HG02852 (cell line): ENCODE measurements at regions not wholly inside any gene's neighbourhood (a gene's known extent, or its start where the extent isn't known, plus 50 kb on each side); places are given as distances from the start of the nearest gene placed in this dataset.

Experiments used
- ATAC-seq: cut with Tn5 transposase; IDR thresholded peaks from one replicate; pipeline ENCODE4 v1.9.1; 2021; ENCODE audit warnings: mild to moderate bottlenecking, moderate library complexity; ENCODE audit not compliant: unreplicated experiment

DNA sequence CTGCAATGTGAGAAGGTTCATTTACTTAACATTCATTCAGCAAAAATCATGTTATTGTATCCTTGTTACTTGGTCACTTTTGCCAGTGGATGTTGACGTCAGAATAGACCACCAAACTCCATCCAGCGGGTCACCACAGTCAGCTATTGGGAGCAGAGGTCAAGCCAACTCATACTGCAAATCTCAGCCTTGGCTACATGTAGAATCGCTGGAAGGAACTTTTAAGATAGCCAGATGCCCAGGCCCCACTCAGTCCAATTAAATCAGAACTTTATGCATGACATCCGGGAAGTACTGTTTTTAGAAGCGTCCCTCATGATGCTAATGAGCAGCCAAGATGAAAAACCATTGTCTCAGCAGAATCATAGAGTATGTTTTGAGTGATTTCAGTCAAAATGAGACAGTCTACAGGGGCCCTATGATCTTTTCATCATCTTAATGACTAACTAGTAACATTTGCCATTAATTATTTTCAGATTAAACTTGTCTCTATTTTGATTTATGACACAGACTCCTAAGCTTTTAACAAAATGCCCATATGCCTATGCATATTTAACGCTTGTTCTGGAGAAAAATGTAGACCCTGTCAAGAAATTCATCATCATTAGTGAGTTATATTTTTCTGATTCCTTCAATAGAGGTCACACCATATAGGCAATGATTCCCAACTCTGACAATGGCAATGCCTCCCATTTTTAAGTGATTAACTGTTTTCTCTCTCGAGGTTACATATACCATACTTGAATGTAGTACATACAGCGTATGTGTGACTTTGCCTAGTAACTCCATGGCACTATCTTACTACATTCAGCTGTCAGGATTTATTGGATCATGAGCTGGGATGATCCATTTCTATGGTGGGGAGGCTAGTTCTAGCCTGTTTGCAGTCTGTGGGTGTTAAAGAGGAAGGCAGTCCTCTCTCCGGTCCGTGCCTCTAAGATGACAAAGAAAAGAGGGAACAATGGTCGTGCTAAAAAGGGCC is 63.7 kb upstream of the CCBE1 start:
- no peak for ATAC-seq

DNA sequence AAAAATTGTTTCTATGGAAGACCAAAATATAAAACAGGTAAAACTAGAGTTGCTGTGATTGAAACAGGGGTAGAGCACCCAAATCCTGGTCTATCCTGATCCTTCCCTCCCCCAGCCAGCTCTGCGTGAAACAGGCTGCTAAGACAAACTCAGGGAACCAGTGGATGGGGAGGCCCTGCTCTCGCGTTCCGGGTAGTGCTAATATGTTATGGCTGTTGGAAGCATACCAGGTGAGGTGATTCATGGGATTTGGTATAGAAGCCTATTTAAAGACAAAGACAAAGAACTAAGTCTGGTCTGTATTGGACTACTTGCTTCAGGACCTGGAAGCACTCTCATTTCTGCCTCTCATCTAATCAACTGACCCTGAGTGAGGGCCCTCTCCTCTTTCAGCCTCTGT is 63.0 kb upstream of the CCBE1 start:
- no peak for ATAC-seq

DNA sequence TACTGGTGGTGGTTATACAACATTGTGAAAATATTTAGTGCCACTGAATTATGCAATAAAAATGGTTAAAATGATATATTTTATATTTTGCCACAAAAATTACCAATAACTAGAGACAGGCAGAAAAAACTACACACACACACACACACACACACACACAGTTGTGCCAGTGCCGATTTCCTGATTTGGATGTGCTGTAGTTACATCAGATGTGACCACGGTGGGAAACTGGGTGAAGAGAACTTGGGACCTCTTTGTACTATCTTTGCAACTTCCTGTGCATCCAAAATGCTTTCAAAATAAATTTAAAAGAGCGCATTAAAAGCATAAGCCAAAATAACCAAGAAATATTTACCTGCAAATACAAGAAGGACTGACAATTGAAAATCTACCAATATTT is 61.6 kb upstream of the CCBE1 start:
- no peak for ATAC-seq

DNA sequence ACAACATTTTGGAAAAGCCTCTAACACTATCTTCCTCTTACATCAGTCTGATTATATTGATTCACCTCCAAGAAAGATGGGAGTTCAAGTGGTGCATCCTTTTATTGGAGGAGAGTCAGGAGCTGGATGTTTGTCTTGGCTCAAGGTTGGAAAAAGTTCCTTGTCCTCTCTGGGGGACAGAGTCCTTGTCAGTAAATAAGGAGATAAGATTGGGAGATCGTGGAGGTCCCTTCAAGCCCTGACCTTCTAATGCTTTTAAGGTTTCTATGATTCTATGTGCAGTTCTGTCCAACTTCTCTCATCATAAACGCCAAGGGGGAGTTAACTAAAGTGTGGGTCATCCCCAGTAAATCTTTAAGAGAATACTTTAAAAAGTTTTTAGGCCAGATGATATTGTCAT is 60.9 kb upstream of the CCBE1 start:
- no peak for ATAC-seq

DNA sequence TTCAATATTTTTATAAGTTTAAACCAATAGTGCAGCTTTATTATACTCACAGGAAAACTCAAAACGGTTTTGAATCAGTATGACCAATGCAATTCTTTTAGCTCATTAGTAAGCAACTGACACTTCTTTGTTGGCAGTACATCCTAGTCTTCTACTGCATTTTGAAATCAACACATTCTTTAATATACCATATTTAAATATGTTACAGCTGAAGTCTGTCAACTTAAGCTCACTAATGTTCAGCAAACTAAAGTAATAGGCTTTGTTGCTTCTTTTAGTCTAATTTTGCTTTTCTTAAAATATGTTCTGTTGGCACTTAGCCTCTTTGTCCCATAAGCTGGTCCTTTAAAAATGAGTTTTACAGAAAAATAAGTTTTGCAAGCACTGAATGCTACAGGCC is 55.4 kb upstream of the CCBE1 start:
- no peak for ATAC-seq

DNA sequence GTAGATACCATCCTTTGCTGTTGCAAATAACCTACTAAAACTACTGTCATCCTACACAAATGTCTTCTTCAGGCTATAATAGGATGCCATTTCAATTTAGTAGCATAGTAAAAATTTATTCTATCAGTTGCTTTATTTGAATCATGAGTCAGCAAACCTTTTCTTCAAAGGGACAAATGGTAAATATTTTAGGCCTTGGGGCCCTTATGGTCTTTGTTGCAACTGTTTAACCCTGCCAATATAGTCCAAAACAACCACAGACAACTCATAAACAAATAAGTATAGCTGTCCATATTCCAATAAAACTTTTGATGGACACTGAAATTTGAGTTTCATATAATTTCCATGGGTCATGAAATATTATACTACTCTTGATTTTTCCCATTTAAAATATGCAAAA is 54.0 kb upstream of the CCBE1 start:
- ATAC-seq = no peak

DNA sequence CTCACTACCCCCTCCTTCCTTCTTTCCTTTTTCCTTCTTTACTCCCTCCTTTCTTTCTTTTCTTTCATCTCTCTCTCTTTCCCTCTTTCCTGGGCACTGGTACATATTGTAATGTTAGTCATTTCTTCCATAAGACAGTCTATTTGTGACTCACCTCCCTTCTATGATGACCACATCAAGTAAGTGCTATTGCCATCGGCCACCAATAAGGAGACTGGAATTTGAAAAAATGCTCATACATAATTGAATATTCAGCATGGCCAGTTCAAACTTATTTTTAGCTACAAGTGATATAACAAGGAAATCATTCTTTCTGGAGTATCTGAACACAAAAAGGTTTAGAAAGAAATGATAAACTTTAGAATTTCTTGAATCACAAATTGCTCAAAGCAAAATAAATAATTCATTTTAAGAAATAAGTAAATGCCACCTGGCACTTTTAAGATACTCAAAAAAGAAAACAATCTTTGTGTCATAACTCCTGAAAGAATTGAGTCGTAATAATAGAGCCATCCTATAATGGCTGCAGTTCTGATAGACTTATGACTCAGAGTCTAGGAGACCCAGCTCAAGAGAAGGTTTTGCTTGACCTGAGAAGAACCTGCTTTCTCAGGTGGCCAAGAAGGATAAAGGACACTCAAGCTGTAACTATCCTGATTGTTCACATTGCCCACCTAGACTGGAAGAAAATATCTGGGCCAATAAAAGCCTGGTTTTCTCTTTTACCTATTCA is 51.6 kb upstream of the CCBE1 start:
- ATAC-seq = no peak
